ENCODE measurements at regions not wholly inside any gene's neighbourhood (a gene's known extent, or its start where the extent isn't known, plus 50 kb on each side); places are given as distances from the start of the nearest gene placed in this dataset.

GRCh38 chr3:197446700-197447056, 109.1 kb downstream of the BDH1 start:
- no peaks in the 10 kb centered on the region for H3K9me3 ChIP-seq
- H3K27me3 ChIP-seq (ENCODE audit: insufficient read depth in 3 of 3, low read length in 2 of 3): no peaks in the 10 kb centered on the region
- H3K36me3 ChIP-seq (ENCODE audit: insufficient read depth in 1 of 2, low read depth in 1 of 2): no peaks in the 10 kb centered on the region
- intact Hi-C loops (cut with DNase I): no loop called here
- ATAC-seq (no peak), DNase-seq (no peak)
- H3K27ac ChIP-seq: no peak overlapping the region
- 81 to 90% (median 90%) methylated on average over 9 of the region's 9 CpGs for WGBS, 3 donors
- no peaks in the 10 kb centered on the region for H3K4me1 ChIP-seq
- TF ChIP-seq, protein P1, sequence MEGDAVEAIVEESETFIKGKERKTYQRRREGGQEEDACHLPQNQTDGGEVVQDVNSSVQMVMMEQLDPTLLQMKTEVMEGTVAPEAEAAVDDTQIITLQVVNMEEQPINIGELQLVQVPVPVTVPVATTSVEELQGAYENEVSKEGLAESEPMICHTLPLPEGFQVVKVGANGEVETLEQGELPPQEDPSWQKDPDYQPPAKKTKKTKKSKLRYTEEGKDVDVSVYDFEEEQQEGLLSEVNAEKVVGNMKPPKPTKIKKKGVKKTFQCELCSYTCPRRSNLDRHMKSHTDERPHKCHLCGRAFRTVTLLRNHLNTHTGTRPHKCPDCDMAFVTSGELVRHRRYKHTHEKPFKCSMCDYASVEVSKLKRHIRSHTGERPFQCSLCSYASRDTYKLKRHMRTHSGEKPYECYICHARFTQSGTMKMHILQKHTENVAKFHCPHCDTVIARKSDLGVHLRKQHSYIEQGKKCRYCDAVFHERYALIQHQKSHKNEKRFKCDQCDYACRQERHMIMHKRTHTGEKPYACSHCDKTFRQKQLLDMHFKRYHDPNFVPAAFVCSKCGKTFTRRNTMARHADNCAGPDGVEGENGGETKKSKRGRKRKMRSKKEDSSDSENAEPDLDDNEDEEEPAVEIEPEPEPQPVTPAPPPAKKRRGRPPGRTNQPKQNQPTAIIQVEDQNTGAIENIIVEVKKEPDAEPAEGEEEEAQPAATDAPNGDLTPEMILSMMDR (IDR thresholded peaks at IDR 0.05): no peak
- no peak overlapping the region for H3K4me3 ChIP-seq

DNA sequence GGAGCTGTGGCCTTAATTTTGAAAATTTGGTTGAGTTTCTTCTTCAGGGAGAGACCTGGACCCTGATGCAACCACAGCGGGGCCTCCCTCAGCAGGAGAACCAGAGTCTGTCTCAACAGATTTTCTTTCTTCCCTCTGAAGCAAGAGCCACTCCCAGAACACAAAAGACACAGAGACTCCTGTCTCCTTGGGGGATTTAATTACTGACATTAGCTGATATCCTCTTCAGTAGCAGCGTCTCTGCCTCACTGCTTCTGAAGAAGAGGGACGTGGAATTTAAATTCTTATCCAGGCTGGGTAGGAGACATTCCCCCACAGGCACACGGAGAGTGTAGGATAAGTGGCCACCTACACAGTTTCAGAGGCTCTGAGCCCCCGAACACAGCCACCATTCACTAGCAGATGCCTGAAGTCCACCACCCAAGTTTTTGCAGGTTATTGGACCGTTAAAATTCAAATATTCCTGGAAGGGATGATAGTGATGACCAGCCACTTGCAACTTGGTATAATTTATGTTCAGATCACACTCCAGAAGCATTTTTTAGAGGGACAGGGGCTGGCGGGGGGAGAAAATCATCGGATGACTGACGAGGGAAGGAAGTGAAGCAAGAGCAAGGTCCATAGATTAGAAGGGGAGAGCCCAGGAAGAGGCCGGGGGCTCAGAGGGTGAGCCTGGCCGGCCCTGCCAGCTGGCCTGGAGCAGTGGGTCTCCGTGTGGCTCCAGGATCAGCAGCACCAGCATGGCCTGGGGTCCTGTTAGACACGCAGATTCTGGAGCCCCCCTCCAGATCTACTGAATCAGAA, 109.7 kb downstream of the BDH1 start:
- H3K36me3 ChIP-seq (ENCODE audit: insufficient read depth in 1 of 2, low read depth in 1 of 2): no peaks in the 10 kb centered on the region
- no peak for DNase-seq
- H3K27ac ChIP-seq: no peak overlapping the region
- WGBS, 3 donors: 73 to 83% (median 79%) methylated on average over 13 of the region's 13 CpGs
- no peaks in the 10 kb centered on the region for H3K4me1 ChIP-seq
- no peaks in the 10 kb centered on the region for H3K9me3 ChIP-seq
- TF ChIP-seq, protein P1 (IDR thresholded peaks at IDR 0.05): no peak
- H3K27me3 ChIP-seq (ENCODE audit: insufficient read depth in 3 of 3, low read length in 2 of 3): peaks cover 0 to 3% (median 0%) of the 10 kb centered on the region in 3 donors
- no peak for ATAC-seq
- intact Hi-C loops (cut with DNase I): no loop called here
- no peak overlapping the region for H3K4me3 ChIP-seq

DNA sequence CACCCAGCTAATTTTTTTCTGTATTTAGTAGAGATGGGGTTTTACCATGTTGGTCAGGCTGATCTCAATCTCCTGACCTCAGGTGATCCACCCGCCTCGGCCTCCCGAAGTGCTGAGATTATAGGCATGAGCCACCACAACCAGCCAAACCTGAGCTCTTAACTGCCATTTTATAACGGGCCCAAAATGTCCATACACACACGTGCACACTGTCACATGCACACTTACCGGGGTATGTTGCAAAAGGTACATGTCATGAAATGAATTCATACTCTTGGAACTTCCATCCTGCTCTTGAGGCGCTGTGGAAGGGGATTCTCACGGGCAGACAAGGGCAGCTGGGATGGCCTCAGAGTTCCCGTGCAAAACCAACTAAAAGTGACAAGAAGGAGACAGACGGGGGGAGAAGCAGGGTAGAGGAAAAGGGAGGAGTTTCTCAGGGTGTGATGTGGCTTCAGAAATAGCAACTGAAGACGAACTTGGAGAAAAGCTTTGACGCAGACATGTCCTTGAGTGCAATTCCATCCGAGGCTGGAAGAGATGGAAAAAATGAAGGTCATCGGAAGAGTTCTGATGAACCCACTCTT, 110.9 kb downstream of the BDH1 start:
- TF ChIP-seq, protein P1 (IDR thresholded peaks at IDR 0.05): no peak

DNA sequence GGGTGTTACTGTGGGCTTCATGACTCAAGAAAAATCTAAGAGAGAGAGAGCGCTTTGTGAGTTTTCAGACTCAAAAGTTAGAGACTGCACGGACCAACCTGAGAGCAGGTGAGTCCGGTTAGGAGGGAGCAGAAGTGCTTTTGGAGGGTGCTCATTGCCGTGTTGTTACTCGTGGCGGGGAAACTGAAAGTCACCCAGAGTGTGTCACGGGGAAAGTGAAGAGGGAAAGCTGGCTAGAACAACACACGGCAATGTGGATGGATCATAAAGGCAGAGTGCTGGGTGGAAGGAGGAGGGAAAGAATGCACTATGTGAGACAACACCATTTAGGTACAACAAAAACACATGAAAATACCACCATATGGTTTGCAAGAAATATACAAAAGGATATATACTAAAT, 112.3 kb downstream of the BDH1 start:
- H3K27ac ChIP-seq: no peak overlapping the region
- WGBS, 3 donors: 89 to 95% (median 89%) methylated on average over 8 of the region's 8 CpGs
- intact Hi-C loops (cut with DNase I): no loop called here

More for the DNA sequence above, 110.9 kb downstream of the BDH1 start:
- Histone ChIP-seq H3K9me3 (no peaks in the 10 kb centered on the region), H3K4me1 (no peaks in the 10 kb centered on the region), H3K27ac (no peak overlapping the region), H3K27me3 (ENCODE audit: insufficient read depth in 3 of 3, low read length in 2 of 3) (peaks cover 0 to 3% (median 0%) of the 10 kb centered on the region in 3 donors), H3K4me3 (no peak overlapping the region), H3K36me3 (ENCODE audit: insufficient read depth in 1 of 2, low read depth in 1 of 2) (no peaks in the 10 kb centered on the region)
- DNase-seq (no peak), ATAC-seq (no peak)
- intact Hi-C loops (cut with DNase I): no loop called here
- 93% methylated on average over 14 of the region's 14 CpGs for WGBS, 3 donors

More for the DNA sequence above, 112.3 kb downstream of the BDH1 start:
- H3K4me1 ChIP-seq: no peaks in the 10 kb centered on the region
- no peak overlapping the region for H3K4me3 ChIP-seq
- DNase-seq: no peak
- no peaks in the 10 kb centered on the region for H3K36me3 ChIP-seq (ENCODE audit: insufficient read depth in 1 of 2, low read depth in 1 of 2)
- H3K9me3 ChIP-seq: no peaks in the 10 kb centered on the region
- peaks cover 0 to 3% (median 0%) of the 10 kb centered on the region in 3 donors for H3K27me3 ChIP-seq (ENCODE audit: insufficient read depth in 3 of 3, low read length in 2 of 3)
- ATAC-seq: no peak
- TF ChIP-seq, protein P1 (IDR thresholded peaks at IDR 0.05): no peak
